Choroid plexus epithelial cell (primary cell): ENCODE measurements at regions not wholly inside any gene's neighbourhood (a gene's known extent, or its start where the extent isn't known, plus 50 kb on each side); places are given as distances from the start of the nearest gene placed in this dataset.
A peak's percentile ranks its signal among the peaks of the same experiment; 100 is the strongest.
"Not testable (repeated sequence)": the region's sequence is repeated elsewhere in the genome, so short reads cannot be mapped to it uniquely, and the experiment has no call there.

Source experiments
- DNase-seq: peaks from one replicate; pipeline ENCODE4 v3.0.0-alpha.2; 2010; ENCODE audit warnings: low read depth
- H3K4me3 ChIP-seq: 2 replicates; pipeline ENCODE4 v1.5.1; 2011; ENCODE audit warnings: low read depth, mild to moderate bottlenecking, control low read depth, low read length, moderate library complexity
- CTCF ChIP-seq: conservative IDR thresholded peaks from 2 replicates; pipeline ENCODE4 v1.5.1; 2011; ENCODE audit warnings: low read depth, mild to moderate bottlenecking, control low read depth, inconsistent platforms, low read length, moderate library complexity

GRCh38 chr21:6363591-6363990 lies 4157.8 kb upstream of the TPTE start:
- DNase-seq, H3K4me3 ChIP-seq: not testable (repeated sequence)

GRCh38 chr21:6368824-6369223 lies 4152.6 kb upstream of the TPTE start:
- peak; percentile 55 for DNase-seq
- peak overlapping the region; percentile 42 for H3K4me3 ChIP-seq

GRCh38 chr21:6373253-6373652 lies 4148.1 kb upstream of the TPTE start:
- not testable (repeated sequence) for DNase-seq

GRCh38 chr21:6374232-6374631 lies 4147.2 kb upstream of the TPTE start:
- DNase-seq, H3K4me3 ChIP-seq: not testable (repeated sequence)
- TF ChIP-seq CTCF = peak; percentile 24

More at GRCh38 chr21:6373253-6373652, 4148.1 kb upstream of the TPTE start:
- not testable (repeated sequence) for H3K4me3 ChIP-seq

- H3K4me3 ChIP-seq, DNase-seq: not testable (repeated sequence)
These were observed 4146.5 kb upstream of the TPTE start for GRCh38 chr21:6374926-6375325.

GRCh38 chr21:6375776-6376175 lies 4145.6 kb upstream of the TPTE start:
- not testable (repeated sequence) for DNase-seq, H3K4me3 ChIP-seq

GRCh38 chr21:6376321-6377070 lies 4144.9 kb upstream of the TPTE start:
- H3K4me3 ChIP-seq, DNase-seq: not testable (repeated sequence)
